ENCODE measurements at regions not wholly inside any gene's neighbourhood (a gene's known extent, or its start where the extent isn't known, plus 50 kb on each side); places are given as distances from the start of the nearest gene placed in this dataset.
A peak's percentile ranks its signal among the peaks of the same experiment; 100 is the strongest.

GRCh38 chr1:188397521-188397920 is 1568.8 kb downstream of the PLA2G4A start:
- DNase-seq (ENCODE audit: insufficient read length, low spot score) (no peak), FAIRE-seq (no peak)
- TF ChIP-seq POLR2A (IDR thresholded peaks at IDR 0.05; ENCODE audit: low read depth, low read length): no peak

GRCh38 chr1:188402986-188403385 is 1574.2 kb downstream of the PLA2G4A start:
- no peak for DNase-seq (ENCODE audit: insufficient read length, low spot score)
- FAIRE-seq: no peak
- TF ChIP-seq POLR2A (IDR thresholded peaks at IDR 0.05; ENCODE audit: low read depth, low read length): no peak

- FAIRE-seq (no peak), DNase-seq (ENCODE audit: insufficient read length, low spot score) (no peak)
- no peak for TF ChIP-seq POLR2A (IDR thresholded peaks at IDR 0.05; ENCODE audit: low read depth, low read length)
These were observed 1577.9 kb downstream of the PLA2G4A start for GRCh38 chr1:188406636-188407035.

- FAIRE-seq: no peak
- DNase-seq (ENCODE audit: insufficient read length, low spot score): no peak
- no peak for TF ChIP-seq POLR2A (IDR thresholded peaks at IDR 0.05; ENCODE audit: low read depth, low read length)
These were observed 1591.4 kb downstream of the PLA2G4A start for GRCh38 chr1:188420177-188420576.

- no peak for TF ChIP-seq POLR2A (IDR thresholded peaks at IDR 0.05; ENCODE audit: low read depth, low read length)
- no peak for DNase-seq (ENCODE audit: insufficient read length, low spot score)
- FAIRE-seq: no peak
These were observed 1594.3 kb downstream of the PLA2G4A start for GRCh38 chr1:188423073-188423472.

GRCh38 chr1:188424176-188424575 is 1595.4 kb downstream of the PLA2G4A start:
- DNase-seq (ENCODE audit: insufficient read length, low spot score) (no peak), FAIRE-seq (no peak)
- no peak for TF ChIP-seq POLR2A (IDR thresholded peaks at IDR 0.05; ENCODE audit: low read depth, low read length)

GRCh38 chr1:188425687-188426086 is 1596.9 kb downstream of the PLA2G4A start:
- FAIRE-seq (peak; percentile 83), DNase-seq (ENCODE audit: insufficient read length, low spot score) (no peak)
- TF ChIP-seq POLR2A (IDR thresholded peaks at IDR 0.05; ENCODE audit: low read depth, low read length): no peak

- FAIRE-seq: no peak
- DNase-seq (ENCODE audit: insufficient read length, low spot score): no peak
- no peak for TF ChIP-seq POLR2A (IDR thresholded peaks at IDR 0.05; ENCODE audit: low read depth, low read length)
These were observed 1597.8 kb downstream of the PLA2G4A start for GRCh38 chr1:188426561-188426960.

GRCh38 chr1:188427642-188428041 is 1598.9 kb downstream of the PLA2G4A start:
- no peak for FAIRE-seq
- TF ChIP-seq POLR2A (IDR thresholded peaks at IDR 0.05; ENCODE audit: low read depth, low read length): no peak
- no peak for DNase-seq (ENCODE audit: insufficient read length, low spot score)

GRCh38 chr1:188429386-188429785 is 1600.6 kb downstream of the PLA2G4A start:
- DNase-seq (ENCODE audit: insufficient read length, low spot score): no peak
- no peak for FAIRE-seq
- no peak for TF ChIP-seq POLR2A (IDR thresholded peaks at IDR 0.05; ENCODE audit: low read depth, low read length)

GRCh38 chr1:188432427-188432826 is 1603.7 kb downstream of the PLA2G4A start:
- no peak for TF ChIP-seq POLR2A (IDR thresholded peaks at IDR 0.05; ENCODE audit: low read depth, low read length)
- no peak for FAIRE-seq
- DNase-seq (ENCODE audit: insufficient read length, low spot score): no peak

- no peak for FAIRE-seq
- no peak for DNase-seq (ENCODE audit: insufficient read length, low spot score)
- TF ChIP-seq POLR2A (IDR thresholded peaks at IDR 0.05; ENCODE audit: low read depth, low read length): no peak
These were observed 1604.7 kb downstream of the PLA2G4A start for GRCh38 chr1:188433425-188433824.

GRCh38 chr1:188444526-188444925 is 1615.8 kb downstream of the PLA2G4A start:
- no peak for FAIRE-seq
- TF ChIP-seq POLR2A (IDR thresholded peaks at IDR 0.05; ENCODE audit: low read depth, low read length): no peak
- no peak for DNase-seq (ENCODE audit: insufficient read length, low spot score)

- FAIRE-seq (no peak), DNase-seq (ENCODE audit: insufficient read length, low spot score) (no peak)
- TF ChIP-seq POLR2A (IDR thresholded peaks at IDR 0.05; ENCODE audit: low read depth, low read length): no peak
These were observed 1634.1 kb downstream of the PLA2G4A start for GRCh38 chr1:188462837-188463236.

- TF ChIP-seq POLR2A (IDR thresholded peaks at IDR 0.05; ENCODE audit: low read depth, low read length): no peak
- no peak for FAIRE-seq
- DNase-seq (ENCODE audit: insufficient read length, low spot score): no peak
These were observed 1635.2 kb downstream of the PLA2G4A start for GRCh38 chr1:188463919-188464318.

- no peak for FAIRE-seq
- DNase-seq (ENCODE audit: insufficient read length, low spot score): no peak
- no peak for TF ChIP-seq POLR2A (IDR thresholded peaks at IDR 0.05; ENCODE audit: low read depth, low read length)
These were observed 1637.8 kb downstream of the PLA2G4A start for GRCh38 chr1:188466539-188466938.

Measured in H54 (cell line).